Breast epithelium (tissue), 4 donors: ENCODE measurements at regions not wholly inside any gene's neighbourhood (a gene's known extent, or its start where the extent isn't known, plus 50 kb on each side); places are given as distances from the start of the nearest gene placed in this dataset.

ENCODE experiments used
- DNase-seq, 2 donors: peaks; one replicate each; pipeline ENCODE4 v3.0.0-alpha.2; 2019; ENCODE audit warnings: low spot score in 2 of 2
- H3K27ac ChIP-seq, 2 donors: fragments of 200-600 bp; sonication (generic) in 1 of 2; one replicate each; pipeline ENCODE4 v1.5.1; 2016 to 2019; ENCODE audit warnings: mild to moderate bottlenecking in 1 of 2
- H3K27me3 ChIP-seq, 2 donors: fragments of 200-600 bp; sonication (generic) in 1 of 2; one replicate each; pipeline versions ENCODE4 v1.5.1 to v1.6.0; 2017 to 2019; ENCODE audit warnings: control low read depth in 1 of 2, mild to moderate bottlenecking in 1 of 2
- H3K36me3 ChIP-seq: fragments of 200-600 bp; one replicate; pipeline ENCODE4 v1.5.1; 2019
- H3K4me1 ChIP-seq, 2 donors: fragments of 200-600 bp; sonication (generic); one replicate each; pipeline ENCODE4 v1.5.1; 2016 to 2019; ENCODE audit warnings: control low read depth in 1 of 2
- H3K4me3 ChIP-seq, 3 donors: fragments of 200-600 bp; sonication (generic); 1 replicate in 2 of 3; 2 replicates in 1 of 3; pipeline ENCODE4 v1.5.1; 2016 to 2019; ENCODE audit warnings: mild to moderate bottlenecking in 3 of 3, moderate library complexity in 2 of 3
- H3K9me3 ChIP-seq, 2 donors: fragments of 200-600 bp; sonication (generic) in 1 of 2; one replicate each; pipeline ENCODE4 v1.5.1; 2016 to 2019; ENCODE audit warnings: control low read depth in 1 of 2
- CTCF ChIP-seq, 3 donors: fragments of 450-650 bp; IDR thresholded peaks; one replicate each; pipeline ENCODE4 v1.5.1; 2016 to 2017; ENCODE audit warnings: antibody characterized with exemption in 3 of 3, mild to moderate bottlenecking in 3 of 3, moderate library complexity in 3 of 3
- POLR2A ChIP-seq: fragments of 450-650 bp; IDR thresholded peaks from one replicate; pipeline ENCODE4 v1.6.1; 2016; ENCODE audit warnings: antibody characterized with exemption, mild to moderate bottlenecking, moderate library complexity
- POLR2AphosphoS5 ChIP-seq, 3 donors: sonication (generic); formaldehyde crosslinking; IDR thresholded peaks; one replicate each; pipeline ENCODE4 v1.6.1; 2017; ENCODE audit warnings: antibody characterized with exemption in 3 of 3
- intact Hi-C: fragments of 100-400 bp; cut with DNase I; formaldehyde crosslinking; loops from one replicate; pipeline ENCODE4 v1.15.1; 2023; ENCODE audit warnings: low total_unique reads

DNA sequence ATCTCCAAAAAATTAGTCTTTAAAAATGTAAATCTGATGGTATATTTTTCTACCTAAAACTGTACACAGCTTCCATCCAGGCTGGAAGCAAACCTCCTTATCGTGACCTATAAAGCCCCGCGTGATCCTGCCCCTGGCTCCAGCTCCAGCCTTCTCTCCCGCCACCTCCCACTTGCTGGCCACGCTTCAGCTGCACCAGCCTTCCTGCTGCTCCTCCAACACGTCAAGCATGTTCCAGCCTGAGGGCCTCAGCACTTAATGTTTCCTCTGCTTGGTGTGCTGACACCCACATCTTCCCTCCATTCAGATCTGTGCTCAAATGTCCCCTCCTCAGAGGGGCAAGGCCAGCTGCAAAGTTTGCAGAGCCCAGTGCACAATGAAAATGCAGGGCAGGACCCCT lies 123.5 kb upstream of the MAGI3 start:
- Histone ChIP-seq H3K4me1 (no peaks in the 10 kb centered on the region), H3K4me3 (no peak overlapping the region), H3K9me3 (no peaks in the 10 kb centered on the region), H3K36me3 (no peaks in the 10 kb centered on the region), H3K27ac (no peak overlapping the region), H3K27me3 (no peaks in the 10 kb centered on the region)
- DNase-seq, result no peak
- intact Hi-C loops, result no loop called here
- TF ChIP-seq CTCF (IDR thresholded peaks at IDR 0.05) (no peak), POLR2AphosphoS5 (IDR thresholded peaks at IDR 0.05) (no peak), POLR2A (no peak)

- intact Hi-C loops, result no loop called here
Measured at GRCh38 chr1:113269168-113269963, 120.9 kb upstream of the MAGI3 start.

GRCh38 chr1:113271039-113271438 lies 119.3 kb upstream of the MAGI3 start:
- H3K9me3 ChIP-seq, result no peaks in the 10 kb centered on the region
- H3K36me3 ChIP-seq, result no peaks in the 10 kb centered on the region
- H3K27me3 ChIP-seq, result no peaks in the 10 kb centered on the region
- intact Hi-C loops, result no loop called here
- no peak for TF ChIP-seq POLR2A
- TF ChIP-seq CTCF (IDR thresholded peaks at IDR 0.05), result no peak
- no peak for TF ChIP-seq POLR2AphosphoS5 (IDR thresholded peaks at IDR 0.05)
- no peak for DNase-seq
- no peak overlapping the region for H3K27ac ChIP-seq
- no peaks in the 10 kb centered on the region for H3K4me1 ChIP-seq
- no peak overlapping the region for H3K4me3 ChIP-seq

More at GRCh38 chr1:113269168-113269963, 120.9 kb upstream of the MAGI3 start:
- TF ChIP-seq POLR2A (no peak), POLR2AphosphoS5 (IDR thresholded peaks at IDR 0.05) (no peak), CTCF (IDR thresholded peaks at IDR 0.05) (no peak)
- Histone ChIP-seq H3K4me1 (no peaks in the 10 kb centered on the region), H3K9me3 (no peaks in the 10 kb centered on the region), H3K27me3 (no peaks in the 10 kb centered on the region), H3K4me3 (no peak overlapping the region), H3K27ac (no peak overlapping the region), H3K36me3 (no peaks in the 10 kb centered on the region)
- DNase-seq, result no peak

DNA sequence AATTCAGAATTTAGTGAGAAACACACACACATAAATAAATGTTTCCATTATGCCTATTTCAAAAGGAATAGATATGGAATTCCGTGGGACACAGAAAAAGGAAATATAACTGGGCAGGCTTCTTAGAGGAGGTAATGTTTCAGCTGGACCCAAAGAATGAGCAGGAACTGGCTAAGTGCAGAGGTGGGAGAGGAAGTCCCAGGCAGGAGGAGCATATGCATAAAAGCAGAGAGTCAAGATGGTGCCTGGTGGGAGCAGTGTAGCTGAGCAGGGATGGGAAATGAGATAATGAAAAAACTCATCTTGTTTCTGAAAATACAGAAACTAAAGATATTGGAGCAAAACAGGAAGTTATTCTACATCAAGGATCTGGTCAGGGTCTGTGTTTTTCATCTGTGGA lies 115.2 kb upstream of the MAGI3 start:
- TF ChIP-seq CTCF (IDR thresholded peaks at IDR 0.05) (no peak), POLR2A (no peak), POLR2AphosphoS5 (IDR thresholded peaks at IDR 0.05) (no peak)
- no peaks in the 10 kb centered on the region for H3K4me1 ChIP-seq
- no peaks in the 10 kb centered on the region for H3K27me3 ChIP-seq
- no peaks in the 10 kb centered on the region for H3K9me3 ChIP-seq
- intact Hi-C loops, result no loop called here
- H3K27ac ChIP-seq, result no peak overlapping the region
- no peak for DNase-seq
- H3K4me3 ChIP-seq, result no peak overlapping the region
- H3K36me3 ChIP-seq, result no peaks in the 10 kb centered on the region

DNA sequence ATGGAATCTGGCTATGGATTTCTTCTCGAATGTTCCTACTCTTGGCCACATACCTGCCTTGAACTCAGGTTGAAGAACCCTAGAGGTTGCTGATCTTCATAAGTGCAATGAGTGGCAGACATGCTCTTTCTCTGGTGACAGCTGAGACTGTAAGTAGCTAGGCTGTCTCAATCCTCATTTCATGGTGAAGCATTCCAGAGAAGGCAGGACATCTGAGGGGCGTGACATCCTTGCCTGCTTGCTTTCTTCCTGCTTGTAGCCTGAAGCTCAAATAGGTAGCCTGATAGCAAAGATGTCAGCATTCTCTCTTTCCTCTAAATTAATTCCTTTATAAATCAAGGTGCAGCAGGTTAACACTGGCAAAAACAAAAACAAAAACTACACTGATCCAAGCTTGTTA lies 114.6 kb upstream of the MAGI3 start:
- DNase-seq, result no peak
- no peaks in the 10 kb centered on the region for H3K9me3 ChIP-seq
- H3K27ac ChIP-seq, result no peak overlapping the region
- TF ChIP-seq POLR2A (no peak), POLR2AphosphoS5 (IDR thresholded peaks at IDR 0.05) (no peak), CTCF (IDR thresholded peaks at IDR 0.05) (no peak)
- intact Hi-C loops, result no loop called here
- H3K4me1 ChIP-seq, result no peaks in the 10 kb centered on the region
- H3K27me3 ChIP-seq, result no peaks in the 10 kb centered on the region
- no peaks in the 10 kb centered on the region for H3K36me3 ChIP-seq
- H3K4me3 ChIP-seq, result no peak overlapping the region
